ENCODE measurements at regions not wholly inside any gene's neighbourhood (a gene's known extent, or its start where the extent isn't known, plus 50 kb on each side); places are given as distances from the start of the nearest gene placed in this dataset.
"Not testable (repeated sequence)": the region's sequence is repeated elsewhere in the genome, so short reads cannot be mapped to it uniquely, and the experiment has no call there.

GRCh38 chr7:77484785-77485184 is 52.3 kb upstream of the PTPN12 start:
- DNase-seq: no peak
- no peak for ATAC-seq
- intact Hi-C loops (cut with DNase I): no loop called here

- ATAC-seq: peak in 1 of 2 donors; percentile 64
Observed at GRCh38 chr7:77482015-77482414, 55.1 kb upstream of the PTPN12 start.

GRCh38 chr7:77481615-77482014 is 55.5 kb upstream of the PTPN12 start:
- intact Hi-C loops (cut with DNase I): no loop called here
- no peak for DNase-seq
- no peak for ATAC-seq

More at GRCh38 chr7:77482015-77482414, 55.1 kb upstream of the PTPN12 start:
- intact Hi-C loops (cut with DNase I): no loop called here
- DNase-seq: no peak

- DNase-seq; intact Hi-C loops (cut with DNase I): not testable (repeated sequence)
Observed at GRCh38 chr7:77480102-77480627, 56.9 kb upstream of the PTPN12 start.

GRCh38 chr7:77479536-77480088 is 57.5 kb upstream of the PTPN12 start:
- ATAC-seq (peak in 1 of 2 donors; percentile 45), DNase-seq (no peak)

More at GRCh38 chr7:77480102-77480627, 56.9 kb upstream of the PTPN12 start:
- not testable (repeated sequence) for ATAC-seq

GRCh38 chr7:77476871-77477270 is 60.2 kb upstream of the PTPN12 start:
- no peak for ATAC-seq
- intact Hi-C loops (cut with DNase I): no loop called here
- DNase-seq: no peak

More at GRCh38 chr7:77479536-77480088, 57.5 kb upstream of the PTPN12 start:
- intact Hi-C loops (cut with DNase I): no loop called here

GRCh38 chr7:77475181-77475580 is 59.0 kb upstream of the GSAP start:
- DNase-seq: no peak
- ATAC-seq: no peak
- intact Hi-C loops (cut with DNase I): no loop called here

- ATAC-seq (no peak), DNase-seq (no peak)
- intact Hi-C loops (cut with DNase I): no loop called here
Observed at GRCh38 chr7:77474756-77475155, 58.6 kb upstream of the GSAP start.

- intact Hi-C loops (cut with DNase I): no loop called here
- DNase-seq: no peak
- no peak for ATAC-seq
Observed at GRCh38 chr7:77473229-77474005, 57.3 kb upstream of the GSAP start.

- no peak for ATAC-seq
- intact Hi-C loops (cut with DNase I): no loop called here
Observed at GRCh38 chr7:77469927-77470326, 53.8 kb upstream of the GSAP start.

GRCh38 chr7:77467408-77467807 is 51.3 kb upstream of the GSAP start:
- intact Hi-C loops (cut with DNase I): no loop called here
- ATAC-seq (peak in 1 of 2 donors; percentile 82), DNase-seq (peak; percentile 31)

More at GRCh38 chr7:77469927-77470326, 53.8 kb upstream of the GSAP start:
- no peak for DNase-seq

- intact Hi-C loops (cut with DNase I): no loop called here
- DNase-seq (no peak), ATAC-seq (no peak)
Observed at GRCh38 chr7:77466450-77466849, 50.3 kb upstream of the GSAP start.

Data from left cardiac atrium (tissue), 4 donors.